GM19351 (cell line): ENCODE measurements at regions not wholly inside any gene's neighbourhood (a gene's known extent, or its start where the extent isn't known, plus 50 kb on each side); places are given as distances from the start of the nearest gene placed in this dataset.

ENCODE experiments used
- ATAC-seq: cut with Tn5 transposase; IDR thresholded peaks from one replicate; pipeline ENCODE4 v1.9.1; 2021; ENCODE audit warnings: mild to moderate bottlenecking, moderate library complexity; ENCODE audit not compliant: unreplicated experiment

- no peak for ATAC-seq
Measured at GRCh38 chr22:48702573-48703264, 1125.0 kb downstream of the BRD1 start.

GRCh38 chr22:48701296-48702030 lies 1126.2 kb downstream of the BRD1 start:
- no peak for ATAC-seq

- ATAC-seq, result no peak
Measured at GRCh38 chr22:48700566-48701295, 1126.9 kb downstream of the BRD1 start.

GRCh38 chr22:48700180-48700565 lies 1127.5 kb downstream of the BRD1 start:
- ATAC-seq, result no peak

GRCh38 chr22:48699511-48699910 lies 1128.2 kb downstream of the BRD1 start:
- no peak for ATAC-seq

- no peak for ATAC-seq
Measured at GRCh38 chr22:48698618-48699017, 1129.1 kb downstream of the BRD1 start.

- ATAC-seq, result no peak
Measured at GRCh38 chr22:48697694-48698276, 1129.9 kb downstream of the BRD1 start.

GRCh38 chr22:48697223-48697622 lies 1130.5 kb downstream of the BRD1 start:
- no peak for ATAC-seq

- no peak for ATAC-seq
Measured at GRCh38 chr22:48696371-48696770, 1131.3 kb downstream of the BRD1 start.

- ATAC-seq, result no peak
Measured at GRCh38 chr22:48695731-48696305, 1131.9 kb downstream of the BRD1 start.

GRCh38 chr22:48695251-48695650 lies 1132.4 kb downstream of the BRD1 start:
- no peak for ATAC-seq

- ATAC-seq, result no peak
Measured at GRCh38 chr22:48694296-48694883, 1133.3 kb downstream of the BRD1 start.

GRCh38 chr22:48693377-48694135 lies 1134.1 kb downstream of the BRD1 start:
- no peak for ATAC-seq

- ATAC-seq, result no peak
Measured at GRCh38 chr22:48692734-48693376, 1134.8 kb downstream of the BRD1 start.

- no peak for ATAC-seq
Measured at GRCh38 chr22:48691431-48691851, 1136.2 kb downstream of the BRD1 start.

GRCh38 chr22:48690583-48691317 lies 1136.9 kb downstream of the BRD1 start:
- ATAC-seq, result no peak

- no peak for ATAC-seq
Measured at GRCh38 chr22:48689206-48689605, 1138.5 kb downstream of the BRD1 start.

GRCh38 chr22:48688366-48688765 lies 1139.3 kb downstream of the BRD1 start:
- ATAC-seq, result no peak

- ATAC-seq, result no peak
Measured at GRCh38 chr22:48687606-48688005, 1140.1 kb downstream of the BRD1 start.
